DOHH2 (cell line): ENCODE measurements at regions not wholly inside any gene's neighbourhood (a gene's known extent, or its start where the extent isn't known, plus 50 kb on each side); places are given as distances from the start of the nearest gene placed in this dataset.

Experiments
- H3F3A ChIP-seq: fragments of 200-600 bp; sonication (generic), shearing (Covaris generic); 2 replicates; pipeline ENCODE4 v1.6.0; 2016; ENCODE audit warnings: antibody characterized with exemption, mild to moderate bottlenecking; ENCODE audit not compliant: control insufficient read depth, insufficient read depth
- H3K27ac ChIP-seq: fragments of 200-600 bp; sonication (generic); 2 replicates; pipeline ENCODE4 v1.5.1; 2014; ENCODE audit warnings: low read depth, mild to moderate bottlenecking, low read length, moderate library complexity
- H3K27me3 ChIP-seq: fragments of 200-600 bp; sonication (generic); 2 replicates; pipeline ENCODE4 v1.6.1; 2014; ENCODE audit warnings: mild to moderate bottlenecking, low read length, mixed read lengths; ENCODE audit not compliant: control insufficient read depth
- H3K36me3 ChIP-seq: fragments of 200-600 bp; sonication (generic); 2 replicates; pipeline ENCODE4 v1.6.1; 2014; ENCODE audit warnings: mild to moderate bottlenecking, low read length, moderate library complexity, mixed read lengths; ENCODE audit not compliant: control insufficient read depth
- H3K4me1 ChIP-seq: fragments of 200-600 bp; sonication (generic); 2 replicates; pipeline ENCODE4 v1.6.1; 2014; ENCODE audit warnings: mild to moderate bottlenecking, low read length, mixed read lengths; ENCODE audit not compliant: control insufficient read depth
- H3K4me2 ChIP-seq: fragments of 200-600 bp; sonication (generic); 2 replicates; pipeline ENCODE4 v1.6.0; 2014; ENCODE audit warnings: mild to moderate bottlenecking, low read length, moderate library complexity
- H3K4me3 ChIP-seq: fragments of 200-600 bp; sonication (generic); 2 replicates; pipeline ENCODE4 v1.5.1; 2014; ENCODE audit warnings: mild to moderate bottlenecking, low read length, mixed read lengths
- H3K79me2 ChIP-seq: fragments of 200-600 bp; sonication (generic); 2 replicates; pipeline ENCODE4 v1.6.1; 2014; ENCODE audit warnings: mild to moderate bottlenecking, low read length, mixed read lengths; ENCODE audit not compliant: control insufficient read depth
- H3K9me2 ChIP-seq: fragments of 200-600 bp; sonication (generic); replicated peaks from 2 replicates; pipeline ENCODE4 v1.6.1; 2014; ENCODE audit warnings: mild to moderate bottlenecking, low read length, mixed read lengths; ENCODE audit not compliant: control insufficient read depth
- H3K9me3 ChIP-seq: fragments of 200-600 bp; sonication (generic); 2 replicates; pipeline ENCODE4 v1.6.1; 2014; ENCODE audit warnings: antibody characterized with exemption, low read length, mixed read lengths; ENCODE audit not compliant: control insufficient read depth, insufficient read depth
- H4K20me1 ChIP-seq: fragments of 200-600 bp; sonication (generic); 2 replicates; pipeline ENCODE4 v1.6.0; 2014; ENCODE audit warnings: low read depth, mild to moderate bottlenecking, antibody characterized with exemption, low read length, moderate library complexity; ENCODE audit not compliant: control insufficient read depth, insufficient read depth
- CTCF ChIP-seq: fragments of 200-600 bp; sonication (generic); IDR thresholded peaks from one replicate; pipeline ENCODE4 v1.5.1; 2014; ENCODE audit warnings: antibody characterized with exemption, mild to moderate bottlenecking, low read depth, low read length; ENCODE audit not compliant: poor library complexity, severe bottlenecking
- EZH2phosphoT487 ChIP-seq: fragments of 200-600 bp; sonication (generic); IDR thresholded peaks from 2 replicates; pipeline ENCODE4 v1.6.1; 2017; ENCODE audit warnings: borderline replicate concordance, mild to moderate bottlenecking, antibody characterized with exemption, low read length, moderate library complexity, mixed read lengths

DNA sequence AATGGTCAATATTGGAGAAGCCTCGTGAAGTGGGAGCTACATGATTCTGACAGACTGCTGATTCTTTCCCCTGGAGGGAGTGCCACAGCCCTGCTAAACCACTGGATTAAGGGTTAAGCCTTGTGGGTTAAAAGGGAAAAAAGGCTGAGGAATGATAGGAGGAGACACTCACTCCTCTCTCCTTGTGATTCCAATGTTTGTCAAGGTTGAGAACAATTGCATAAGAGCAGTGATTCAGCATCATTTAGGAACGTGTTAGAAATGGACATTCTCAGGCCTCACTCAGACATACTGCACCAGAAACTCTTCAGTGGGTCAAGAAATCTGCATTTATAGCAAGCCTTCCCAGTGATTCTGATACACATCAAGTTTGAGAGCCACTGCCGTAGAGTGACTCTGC lies 87.8 kb upstream of the GZMB start:
- Histone ChIP-seq H3K4me1 (no peaks in the 10 kb centered on the region), H3K4me3 (no peak overlapping the region), H3K4me2 (no peak overlapping the region), H3F3A (no peaks in the 10 kb centered on the region), H3K9me2 (no peaks in the 10 kb centered on the region), H3K9me3 (no peaks in the 10 kb centered on the region), H3K36me3 (no peaks in the 10 kb centered on the region), H3K27ac (no peak overlapping the region), H3K27me3 (no peaks in the 10 kb centered on the region), H4K20me1 (no peaks in the 10 kb centered on the region), H3K79me2 (no peaks in the 10 kb centered on the region)
- no peak for TF ChIP-seq CTCF
- TF ChIP-seq EZH2phosphoT487 = no peak

DNA sequence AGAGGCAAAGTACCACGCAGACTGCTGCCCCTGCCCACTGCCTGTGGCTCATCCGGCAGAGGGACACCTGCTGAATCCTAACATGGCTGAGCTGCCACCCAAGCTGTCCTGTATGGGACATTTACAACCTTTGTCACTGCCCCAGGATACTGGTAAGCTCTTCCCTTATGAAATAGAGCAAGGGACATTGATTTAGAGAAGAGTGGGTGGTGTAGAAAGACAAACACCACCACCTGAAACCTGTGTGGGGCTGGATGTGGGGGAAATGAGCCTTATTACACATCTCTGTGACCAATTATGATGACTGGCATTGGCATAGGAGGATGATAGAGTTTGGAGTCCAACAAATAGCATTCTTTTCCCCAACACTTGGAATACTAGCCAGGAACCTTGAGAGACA lies 81.2 kb upstream of the GZMB start:
- H3K79me2 ChIP-seq = no peaks in the 10 kb centered on the region
- H3K27me3 ChIP-seq = no peaks in the 10 kb centered on the region
- H3F3A ChIP-seq = no peaks in the 10 kb centered on the region
- H3K9me2 ChIP-seq = no peaks in the 10 kb centered on the region
- H4K20me1 ChIP-seq = no peaks in the 10 kb centered on the region
- H3K4me3 ChIP-seq = no peak overlapping the region
- H3K27ac ChIP-seq = no peak overlapping the region
- H3K4me2 ChIP-seq = no peak overlapping the region
- no peaks in the 10 kb centered on the region for H3K4me1 ChIP-seq
- TF ChIP-seq CTCF (no peak), EZH2phosphoT487 (no peak)
- no peaks in the 10 kb centered on the region for H3K9me3 ChIP-seq
- H3K36me3 ChIP-seq = no peaks in the 10 kb centered on the region

DNA sequence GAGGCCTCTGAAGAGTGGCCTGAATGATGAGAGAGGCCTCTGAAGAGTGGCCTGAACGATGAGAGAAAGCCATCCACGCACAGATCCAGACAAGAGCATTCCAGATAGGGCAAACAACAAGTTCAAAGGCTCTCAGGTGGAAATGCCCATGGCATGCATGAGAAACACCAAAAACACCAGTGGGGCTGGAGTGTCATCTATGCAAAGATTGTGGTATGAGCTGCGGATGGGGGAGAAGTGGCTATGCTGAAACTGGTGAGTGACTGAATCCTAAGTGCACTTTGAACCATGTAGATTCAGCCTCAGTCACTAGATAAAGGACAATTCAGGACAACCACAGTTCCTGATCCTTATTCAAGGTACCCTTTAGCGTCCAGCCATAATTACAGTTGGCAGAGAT lies 79.4 kb upstream of the GZMB start:
- Histone ChIP-seq H3F3A (no peaks in the 10 kb centered on the region), H3K4me2 (no peak overlapping the region), H3K79me2 (no peaks in the 10 kb centered on the region), H3K4me3 (no peak overlapping the region), H3K27me3 (no peaks in the 10 kb centered on the region), H3K9me3 (no peaks in the 10 kb centered on the region), H3K27ac (no peak overlapping the region), H3K4me1 (no peaks in the 10 kb centered on the region), H3K9me2 (no peaks in the 10 kb centered on the region), H4K20me1 (no peaks in the 10 kb centered on the region), H3K36me3 (no peaks in the 10 kb centered on the region)
- no peak for TF ChIP-seq CTCF
- no peak for TF ChIP-seq EZH2phosphoT487

GRCh38 chr14:24712909-24713308 lies 78.9 kb upstream of the GZMB start:
- Histone ChIP-seq H3F3A (no peaks in the 10 kb centered on the region), H3K4me3 (no peak overlapping the region), H3K27ac (no peak overlapping the region), H3K27me3 (no peaks in the 10 kb centered on the region), H3K4me2 (no peak overlapping the region), H3K79me2 (no peaks in the 10 kb centered on the region), H3K4me1 (no peaks in the 10 kb centered on the region), H3K9me3 (no peaks in the 10 kb centered on the region), H4K20me1 (no peaks in the 10 kb centered on the region), H3K36me3 (no peaks in the 10 kb centered on the region), H3K9me2 (no peaks in the 10 kb centered on the region)
- TF ChIP-seq EZH2phosphoT487 (no peak), CTCF (no peak)
